AG10803 (cell line): ENCODE measurements at regions not wholly inside any gene's neighbourhood (a gene's known extent, or its start where the extent isn't known, plus 50 kb on each side); places are given as distances from the start of the nearest gene placed in this dataset.

Source experiments
- DNase-seq: peaks from one replicate; pipeline ENCODE4 v3.0.0; 2010; ENCODE audit warnings: low read depth
- H3K4me3 ChIP-seq: 2 replicates; pipeline ENCODE4 v1.5.1; 2011; ENCODE audit warnings: mild to moderate bottlenecking, low read length, control low read depth
- CTCF ChIP-seq: conservative IDR thresholded peaks from 2 replicates; pipeline ENCODE4 v1.5.1; 2011; ENCODE audit warnings: mild to moderate bottlenecking, low read length, control low read depth, inconsistent platforms

DNA sequence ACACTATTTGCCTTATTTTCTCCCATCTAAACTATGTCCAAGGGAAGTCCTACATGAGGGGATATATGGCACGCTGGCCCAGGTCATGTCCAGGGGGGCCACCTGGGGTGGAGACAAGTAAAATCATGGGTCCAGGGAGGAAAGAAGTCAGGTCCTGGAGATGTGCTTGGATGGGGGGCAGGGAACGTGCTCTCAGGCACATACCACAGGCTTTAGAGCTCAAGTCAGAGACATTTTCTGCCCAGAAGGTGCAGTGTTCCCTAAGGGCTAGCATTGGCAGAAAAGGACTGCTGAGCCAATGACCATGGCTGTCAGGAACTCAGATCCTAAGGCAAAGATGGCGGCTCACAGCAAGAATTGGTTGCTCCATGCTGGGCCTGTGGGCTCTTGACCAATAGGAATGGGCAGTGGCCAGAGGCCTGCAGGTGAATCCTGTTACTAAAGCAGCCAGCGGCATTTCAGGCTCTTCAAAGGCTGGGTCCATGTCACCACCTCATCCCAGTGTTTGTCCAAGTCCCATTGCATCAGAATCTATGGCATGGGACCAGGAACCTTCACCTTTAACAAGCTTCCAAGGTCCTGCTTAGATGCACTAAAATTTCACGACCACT is 175.0 kb downstream of the RPLP1 start:
- no peak for TF ChIP-seq CTCF
- no peak for DNase-seq
- no peak overlapping the region for H3K4me3 ChIP-seq

DNA sequence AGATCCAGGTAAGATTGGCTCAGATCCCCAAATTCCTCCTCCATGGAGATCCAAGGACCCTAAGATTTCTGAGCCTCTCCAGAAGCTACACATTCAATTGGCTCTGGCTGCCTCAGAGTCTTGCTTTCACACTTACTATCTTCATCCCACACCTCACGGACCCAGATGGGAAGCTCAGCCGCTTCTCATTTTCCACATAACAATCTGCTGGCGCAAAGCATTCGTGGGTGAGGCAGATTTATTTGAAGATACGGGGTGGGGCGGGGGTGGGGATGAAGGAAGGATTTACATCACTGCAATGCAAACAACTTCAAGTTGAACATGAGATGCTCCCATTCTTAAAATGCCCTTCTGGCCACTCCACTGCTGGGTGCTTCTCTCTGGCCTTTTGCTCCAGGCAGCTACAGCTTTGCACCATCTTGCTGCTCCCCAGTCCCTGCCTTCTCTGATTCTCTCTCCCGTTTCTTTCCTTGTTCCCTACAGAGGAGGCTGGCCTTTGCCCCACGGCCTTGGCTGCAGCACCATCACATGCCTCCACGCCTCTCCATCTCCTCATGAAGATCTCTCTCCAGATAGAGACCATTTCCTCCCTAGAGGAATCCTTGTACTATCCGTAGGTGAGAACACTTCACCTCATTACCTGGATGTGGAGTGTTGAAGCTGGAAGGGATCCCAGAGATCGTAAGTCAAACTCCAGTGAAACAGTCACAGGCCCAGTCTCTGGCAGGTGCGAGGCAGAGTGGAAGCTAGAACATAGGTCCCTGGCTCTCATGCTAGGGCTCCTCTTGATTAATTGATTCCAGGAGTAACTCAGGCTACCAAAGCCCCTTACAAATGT is 175.9 kb downstream of the RPLP1 start:
- no peak for TF ChIP-seq CTCF
- no peak for DNase-seq
- no peak overlapping the region for H3K4me3 ChIP-seq

GRCh38 chr15:69629631-69630161 is 177.1 kb downstream of the RPLP1 start:
- DNase-seq: no peak
- no peak overlapping the region for H3K4me3 ChIP-seq
- no peak for TF ChIP-seq CTCF

DNA sequence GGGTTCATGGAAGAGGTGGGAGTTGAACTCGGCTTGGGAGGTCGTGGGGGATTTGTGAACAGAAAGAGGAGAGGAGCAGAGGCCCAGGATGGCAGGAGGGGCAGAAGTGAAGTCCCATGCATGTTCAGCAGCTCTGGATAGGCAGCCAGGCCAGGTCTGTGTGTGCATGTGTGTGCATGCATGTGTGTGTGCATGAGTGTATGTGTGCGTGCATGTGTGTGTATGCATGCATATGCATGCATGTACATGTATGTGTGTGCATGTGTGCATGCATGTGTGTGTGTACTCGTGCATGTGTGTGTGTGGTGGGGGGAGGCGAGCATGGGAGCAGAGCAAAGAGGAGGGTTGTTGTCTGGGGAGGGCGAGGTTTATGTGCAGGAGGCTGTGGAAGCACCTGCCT is 178.4 kb downstream of the RPLP1 start:
- no peak for DNase-seq
- TF ChIP-seq CTCF: no peak
- no peak overlapping the region for H3K4me3 ChIP-seq

- no peak overlapping the region for H3K4me3 ChIP-seq
- no peak for DNase-seq
- no peak for TF ChIP-seq CTCF
Measured at GRCh38 chr15:69631978-69632377, 179.4 kb downstream of the RPLP1 start.

DNA sequence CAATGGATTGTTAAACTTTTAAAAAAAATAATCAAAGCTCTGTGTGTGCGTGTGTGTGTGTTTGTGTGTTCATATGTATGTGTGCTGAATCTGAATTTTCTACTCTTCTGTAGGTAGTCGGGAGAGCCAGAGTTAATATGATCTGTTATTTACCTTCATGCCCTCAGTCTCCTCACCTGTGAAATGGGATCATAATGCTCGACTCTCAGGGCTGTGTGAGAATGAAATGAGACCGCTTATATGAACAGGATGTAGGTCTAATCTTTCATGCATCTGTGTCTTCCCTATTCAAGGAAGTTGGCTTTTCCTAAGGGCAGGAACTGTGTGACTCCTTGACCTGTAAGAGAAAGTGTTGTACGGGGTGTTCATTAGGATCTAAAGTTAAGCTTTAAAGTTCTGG is 182.2 kb downstream of the RPLP1 start:
- TF ChIP-seq CTCF: no peak
- no peak for DNase-seq
- no peak overlapping the region for H3K4me3 ChIP-seq
